OCI-LY7 (cell line): ENCODE measurements at regions not wholly inside any gene's neighbourhood (a gene's known extent, or its start where the extent isn't known, plus 50 kb on each side); places are given as distances from the start of the nearest gene placed in this dataset.

ENCODE experiments used
- CTCF ChIP-seq: fragments of 200-600 bp; sonication (generic); conservative IDR thresholded peaks from 2 replicates; pipeline ENCODE4 v1.5.1; 2014; ENCODE audit warnings: mild to moderate bottlenecking, antibody characterized with exemption, low read length, moderate library complexity, mixed read lengths
- EZH2phosphoT487 ChIP-seq: fragments of 200-600 bp; sonication (generic); IDR thresholded peaks from 2 replicates; pipeline ENCODE4 v1.6.1; 2018; ENCODE audit warnings: low read depth, borderline replicate concordance, mild to moderate bottlenecking, mixed run types, antibody characterized with exemption, low read length, moderate library complexity, mixed read lengths

DNA sequence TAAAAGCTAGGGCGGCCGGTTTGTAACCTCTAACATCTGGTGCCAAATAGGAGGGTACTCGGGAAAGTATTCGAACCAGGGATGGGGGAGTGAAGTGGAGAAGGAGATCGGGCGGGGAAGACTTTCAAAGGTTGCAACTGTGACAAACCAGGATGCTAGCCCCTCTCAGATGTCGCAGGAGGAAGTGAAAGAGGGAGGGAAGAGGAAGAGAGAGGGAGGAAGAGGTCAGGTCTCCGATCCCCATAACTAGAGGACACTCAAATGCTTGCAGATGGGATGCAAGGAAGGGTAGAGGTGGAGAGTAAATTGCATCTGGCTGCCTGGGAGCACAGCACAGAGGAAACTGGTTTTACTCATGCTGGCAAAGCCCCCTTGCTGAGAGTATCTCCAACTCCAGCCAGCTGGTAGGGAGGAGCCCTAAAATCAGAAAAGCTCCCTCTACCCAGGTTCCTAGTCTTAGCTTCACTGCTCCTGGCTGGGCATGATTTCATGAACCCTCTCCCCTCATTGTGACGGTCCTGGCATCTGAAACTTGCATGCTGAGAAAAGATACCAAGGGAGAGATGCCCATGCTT is 696.7 kb upstream of the TBX3 start:
- TF ChIP-seq CTCF, result no peak
- no peak for TF ChIP-seq EZH2phosphoT487
